ENCODE measurements at regions not wholly inside any gene's neighbourhood (a gene's known extent, or its start where the extent isn't known, plus 50 kb on each side); places are given as distances from the start of the nearest gene placed in this dataset.

DNA sequence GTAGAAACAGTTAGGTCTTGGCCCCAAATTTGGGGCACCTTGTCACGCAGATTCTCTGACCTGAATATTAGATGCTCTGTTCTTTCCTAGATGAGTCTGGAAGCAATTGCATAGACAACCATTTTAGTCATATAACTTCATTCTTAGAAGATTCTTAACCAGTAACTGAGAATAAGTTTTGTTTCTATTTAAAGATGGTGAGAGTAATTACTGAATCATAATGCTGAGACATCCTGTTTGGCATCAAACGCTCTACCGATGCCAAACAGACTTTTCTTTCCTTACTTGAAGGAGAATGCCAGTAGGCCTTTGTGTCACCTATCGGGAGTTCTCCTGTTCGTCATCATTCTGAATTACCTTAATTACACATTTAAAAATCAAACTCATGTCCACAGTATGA lies 131.6 kb upstream of the ID4 start:
- Histone ChIP-seq H2BK20ac (ENCODE audit: low read length) (no peak overlapping the region), H3K9me3 (ENCODE audit: insufficient read depth in 2 of 2, low read depth in 1 of 2, low read length in 1 of 2) (no peaks in the 10 kb centered on the region), H4K5ac (ENCODE audit: insufficient read length, low read depth, low read length) (no peak overlapping the region), H2BK5ac (ENCODE audit: low read depth, low read length) (no peak overlapping the region), H4K8ac (ENCODE audit: extremely low read depth, insufficient read depth, low read length) (no peak overlapping the region), H2BK12ac (ENCODE audit: low read depth, low read length) (no peak overlapping the region), H3K4me2 (ENCODE audit: insufficient read depth in 1 of 2, low read depth in 2 of 2, low read length in 2 of 2) (no peak overlapping the region), H3K23ac (ENCODE audit: insufficient read length) (no peak overlapping the region), H3K27ac (ENCODE audit: low read depth, low read length) (no peak overlapping the region), H3K14ac (ENCODE audit: insufficient read length) (no peak overlapping the region), H4K20me1 (replicated peaks in 1 of 2; ENCODE audit: control insufficient read depth in 1 of 2, insufficient read depth in 2 of 2, low read length in 2 of 2) (no peaks in the 10 kb centered on the region), H3K23me2 (ENCODE audit: low read depth, low read length) (no peaks in the 10 kb centered on the region), H3K27me3 (replicated peaks in 1 of 4; ENCODE audit: control insufficient read depth in 3 of 4, extremely low read depth in 1 of 4, insufficient read depth in 3 of 4, low read length in 3 of 4) (peaks cover 0 to 1% (median 0%) of the 10 kb centered on the region in 4 experiments; a peak in 1 of 7 replicates), H3K9ac (replicated peaks in 1 of 4; ENCODE audit: extremely low read depth in 1 of 4, low read depth in 3 of 4, low read length in 3 of 4) (no peak overlapping the region), H3K79me2 (ENCODE audit: control insufficient read depth in 1 of 2, insufficient read depth in 2 of 2, low read length in 2 of 2) (no peaks in the 10 kb centered on the region), H2AFZ (ENCODE audit: low read length) (no peak overlapping the region), H3K56ac (replicated peaks; ENCODE audit: insufficient read length, low read depth, low read length) (no peak overlapping the region), H3K18ac (ENCODE audit: extremely low read depth, low read length) (no peak overlapping the region), H3K4me3 (ENCODE audit: extremely low read depth in 1 of 4, insufficient read depth in 2 of 4, low read depth in 3 of 4, low read length in 4 of 4) (no peak overlapping the region), H3K4ac (replicated peaks; ENCODE audit: insufficient read length, low read depth, low read length) (no peak overlapping the region), H3K79me1 (ENCODE audit: low read depth, low read length) (no peaks in the 10 kb centered on the region), H2BK15ac (ENCODE audit: low read length) (no peak overlapping the region), H2AK5ac (ENCODE audit: low read depth, low read length) (no peak overlapping the region), H2BK120ac (replicated peaks; ENCODE audit: low read depth, low read length) (no peak overlapping the region), H4K91ac (replicated peaks; ENCODE audit: insufficient read length, low read length) (no peak overlapping the region), H3K36me3 (ENCODE audit: control insufficient read depth in 2 of 4, insufficient read depth in 4 of 4, low read length in 3 of 4) (no peaks in the 10 kb centered on the region), H3K4me1 (replicated peaks in 1 of 4; ENCODE audit: control insufficient read depth in 3 of 4, insufficient read depth in 4 of 4, low read length in 3 of 4) (no peaks in the 10 kb centered on the region)
- no peak for DNase-seq (ENCODE audit: low read depth in 1 of 2, low spot score in 2 of 2)
- 94% methylated on average over 5 of the region's 5 CpGs; no CpG with 5 or more reads in 1 of the 2 experiments for WGBS, 2 experiments (ENCODE audit: extremely low coverage in 1 of 2, insufficient coverage in 1 of 2, insufficient read length in 1 of 2, insufficient replicate concordance in 2 of 2, low coverage in 1 of 2, low lambda C conversion rate in 2 of 2, missing lambda C conversion rate in 1 of 2)
- TF ChIP-seq ZNF274 (IDR thresholded peaks at IDR 0.05; ENCODE audit: borderline replicate concordance, extremely low read depth, low read length) (no peak), BRCA1 (IDR thresholded peaks at IDR 0.05; ENCODE audit: low read depth, low read length) (no peak), BCL11A (IDR thresholded peaks at IDR 0.05; ENCODE audit: low read depth in 2 of 2, low read length in 2 of 2) (no peak), NANOG (IDR thresholded peaks at IDR 0.05; ENCODE audit: insufficient read depth, low read depth, low read length, poor library complexity, severe bottlenecking) (no peak), CHD1 (IDR thresholded peaks at IDR 0.05; ENCODE audit: low read depth, low read length) (no peak), KDM1A (IDR thresholded peaks at IDR 0.05; ENCODE audit: borderline replicate concordance, low read length) (no peak)
- TF ChIP-seq, protein P1, sequence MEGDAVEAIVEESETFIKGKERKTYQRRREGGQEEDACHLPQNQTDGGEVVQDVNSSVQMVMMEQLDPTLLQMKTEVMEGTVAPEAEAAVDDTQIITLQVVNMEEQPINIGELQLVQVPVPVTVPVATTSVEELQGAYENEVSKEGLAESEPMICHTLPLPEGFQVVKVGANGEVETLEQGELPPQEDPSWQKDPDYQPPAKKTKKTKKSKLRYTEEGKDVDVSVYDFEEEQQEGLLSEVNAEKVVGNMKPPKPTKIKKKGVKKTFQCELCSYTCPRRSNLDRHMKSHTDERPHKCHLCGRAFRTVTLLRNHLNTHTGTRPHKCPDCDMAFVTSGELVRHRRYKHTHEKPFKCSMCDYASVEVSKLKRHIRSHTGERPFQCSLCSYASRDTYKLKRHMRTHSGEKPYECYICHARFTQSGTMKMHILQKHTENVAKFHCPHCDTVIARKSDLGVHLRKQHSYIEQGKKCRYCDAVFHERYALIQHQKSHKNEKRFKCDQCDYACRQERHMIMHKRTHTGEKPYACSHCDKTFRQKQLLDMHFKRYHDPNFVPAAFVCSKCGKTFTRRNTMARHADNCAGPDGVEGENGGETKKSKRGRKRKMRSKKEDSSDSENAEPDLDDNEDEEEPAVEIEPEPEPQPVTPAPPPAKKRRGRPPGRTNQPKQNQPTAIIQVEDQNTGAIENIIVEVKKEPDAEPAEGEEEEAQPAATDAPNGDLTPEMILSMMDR (IDR thresholded peaks at IDR 0.05; ENCODE audit: control extremely low read depth in 1 of 3, insufficient read depth in 1 of 3, low read depth in 1 of 3, low read length in 3 of 3), result no peak
- TF ChIP-seq, protein P2, sequence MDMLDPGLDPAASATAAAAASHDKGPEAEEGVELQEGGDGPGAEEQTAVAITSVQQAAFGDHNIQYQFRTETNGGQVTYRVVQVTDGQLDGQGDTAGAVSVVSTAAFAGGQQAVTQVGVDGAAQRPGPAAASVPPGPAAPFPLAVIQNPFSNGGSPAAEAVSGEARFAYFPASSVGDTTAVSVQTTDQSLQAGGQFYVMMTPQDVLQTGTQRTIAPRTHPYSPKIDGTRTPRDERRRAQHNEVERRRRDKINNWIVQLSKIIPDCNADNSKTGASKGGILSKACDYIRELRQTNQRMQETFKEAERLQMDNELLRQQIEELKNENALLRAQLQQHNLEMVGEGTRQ (IDR thresholded peaks at IDR 0.05; ENCODE audit: low read length), result no peak
- TF ChIP-seq, protein P3, sequence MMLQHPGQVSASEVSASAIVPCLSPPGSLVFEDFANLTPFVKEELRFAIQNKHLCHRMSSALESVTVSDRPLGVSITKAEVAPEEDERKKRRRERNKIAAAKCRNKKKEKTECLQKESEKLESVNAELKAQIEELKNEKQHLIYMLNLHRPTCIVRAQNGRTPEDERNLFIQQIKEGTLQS (IDR thresholded peaks at IDR 0.05; ENCODE audit: insufficient read depth, low read depth, low read length), result no peak
- ChIA-PET POLR2A (ENCODE audit: partially characterized antibody) (no interaction called here), CTCF (ENCODE audit: partially characterized antibody) (no interaction called here)
- no peak for FAIRE-seq

Measured in H1 (cell line).